ENCODE measurements at regions not wholly inside any gene's neighbourhood (a gene's known extent, or its start where the extent isn't known, plus 50 kb on each side); places are given as distances from the start of the nearest gene placed in this dataset.

DNA sequence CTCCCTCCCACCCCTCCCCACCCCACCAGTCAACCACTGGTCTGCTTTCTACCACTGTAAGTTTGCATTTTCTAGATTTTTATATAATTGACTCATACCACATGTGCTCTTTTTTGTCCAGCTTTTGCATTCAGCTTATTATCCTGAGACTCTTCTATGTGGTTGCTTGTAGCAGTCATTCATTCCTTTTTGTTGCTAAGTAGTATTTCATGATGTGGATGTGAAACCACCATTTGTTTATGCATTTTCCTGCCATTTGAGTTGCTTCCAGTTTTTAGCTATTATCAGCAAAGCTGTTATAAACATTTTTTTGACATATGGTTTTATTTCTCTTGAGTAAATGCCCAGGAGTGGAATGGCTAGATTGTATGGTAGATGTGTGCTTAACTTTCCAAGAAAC, 77.0 kb upstream of the FGF3 start:
- ATAC-seq (no peak), FAIRE-seq (no peak), DNase-seq (ENCODE audit: low spot score) (no peak)
- Histone ChIP-seq H3K4me3 (replicated peaks in 1 of 3; ENCODE audit: insufficient read depth in 1 of 3, low read depth in 2 of 3, low read length in 3 of 3) (no peak overlapping the region), H3K9me3 (ENCODE audit: low read length) (no peaks in the 10 kb centered on the region), H2AFZ (ENCODE audit: low read length) (no peak overlapping the region), H3K27ac (ENCODE audit: extremely low read length, insufficient read depth, low read length) (no peak overlapping the region), H4K20me1 (ENCODE audit: insufficient read depth, low read length) (no peaks in the 10 kb centered on the region), H3K36me3 (replicated peaks in 1 of 2; ENCODE audit: control insufficient read depth in 1 of 2, insufficient read depth in 2 of 2, low read length in 2 of 2) (no peaks in the 10 kb centered on the region), H3K27me3 (ENCODE audit: control insufficient read depth in 1 of 2, insufficient read depth in 2 of 2, low read length in 2 of 2) (peaks cover 2 to 36% of the 10 kb centered on the region in 2 experiments), H3K4me1 (ENCODE audit: insufficient read depth, low read length) (peaks cover 18% of the 10 kb centered on the region), H3K4me2 (ENCODE audit: low read depth, low read length) (no peak overlapping the region), H3K79me2 (ENCODE audit: insufficient read depth, low read length) (no peaks in the 10 kb centered on the region), H3K9ac (ENCODE audit: insufficient read depth, low read depth, low read length) (no peak overlapping the region)
- TF ChIP-seq ZSCAN5A (CRISPR knock-in tag; IDR thresholded peaks at IDR 0.05; ENCODE audit: borderline replicate concordance) (no peak), SRF (IDR thresholded peaks at IDR 0.05; ENCODE audit: low read depth, low read length) (no peak), TMF1 (CRISPR knock-in tag; IDR thresholded peaks at IDR 0.05; ENCODE audit: low read depth) (no peak), KLF6 (CRISPR knock-in tag; IDR thresholded peaks at IDR 0.05) (no peak), ZNF564 (CRISPR knock-in tag; IDR thresholded peaks at IDR 0.05) (no peak), TBL1XR1 (IDR thresholded peaks at IDR 0.05; ENCODE audit: borderline replicate concordance, low read length, partially characterized antibody) (no peak), ZNF496 (CRISPR knock-in tag; IDR thresholded peaks at IDR 0.05; ENCODE audit: insufficient replicate concordance) (no peak)
- TF ChIP-seq, protein P1, sequence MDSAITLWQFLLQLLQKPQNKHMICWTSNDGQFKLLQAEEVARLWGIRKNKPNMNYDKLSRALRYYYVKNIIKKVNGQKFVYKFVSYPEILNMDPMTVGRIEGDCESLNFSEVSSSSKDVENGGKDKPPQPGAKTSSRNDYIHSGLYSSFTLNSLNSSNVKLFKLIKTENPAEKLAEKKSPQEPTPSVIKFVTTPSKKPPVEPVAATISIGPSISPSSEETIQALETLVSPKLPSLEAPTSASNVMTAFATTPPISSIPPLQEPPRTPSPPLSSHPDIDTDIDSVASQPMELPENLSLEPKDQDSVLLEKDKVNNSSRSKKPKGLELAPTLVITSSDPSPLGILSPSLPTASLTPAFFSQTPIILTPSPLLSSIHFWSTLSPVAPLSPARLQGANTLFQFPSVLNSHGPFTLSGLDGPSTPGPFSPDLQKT (CRISPR knock-in tag; IDR thresholded peaks at IDR 0.05; ENCODE audit: borderline replicate concordance) = no peak
- in situ Hi-C loops (cut with HindIII; ENCODE audit: extremely low pct_ligation_motif_present, low pct_unique_long_range_greater_than_20kb) (no loop called here), intact Hi-C loops (cut with micrococcal nuclease; ENCODE audit: unreplicated experiment) (no loop called here)
- ChIA-PET CTCF (ENCODE audit: low intra/inter-chr PET ratio, low total read pairs) (no interaction called here), POLR2A (no interaction called here)
- BruUV-seq (replicated peaks) = no TSS peak

All from HepG2 (cell line).